Fibroblast of skin of abdomen (primary cell): ENCODE measurements at regions not wholly inside any gene's neighbourhood (a gene's known extent, or its start where the extent isn't known, plus 50 kb on each side); places are given as distances from the start of the nearest gene placed in this dataset.
"Not testable (repeated sequence)": the region's sequence is repeated elsewhere in the genome, so short reads cannot be mapped to it uniquely, and the experiment has no call there.

Source experiments
- DNase-seq: peaks from one replicate; pipeline ENCODE4 v3.0.0-alpha.2; 2013

GRCh38 chr5:152106571-152106970 lies 181.9 kb upstream of the GLRA1 start:
- no peak for DNase-seq

- DNase-seq = no peak
Measured at GRCh38 chr5:152105085-152105484, 180.4 kb upstream of the GLRA1 start.

DNA sequence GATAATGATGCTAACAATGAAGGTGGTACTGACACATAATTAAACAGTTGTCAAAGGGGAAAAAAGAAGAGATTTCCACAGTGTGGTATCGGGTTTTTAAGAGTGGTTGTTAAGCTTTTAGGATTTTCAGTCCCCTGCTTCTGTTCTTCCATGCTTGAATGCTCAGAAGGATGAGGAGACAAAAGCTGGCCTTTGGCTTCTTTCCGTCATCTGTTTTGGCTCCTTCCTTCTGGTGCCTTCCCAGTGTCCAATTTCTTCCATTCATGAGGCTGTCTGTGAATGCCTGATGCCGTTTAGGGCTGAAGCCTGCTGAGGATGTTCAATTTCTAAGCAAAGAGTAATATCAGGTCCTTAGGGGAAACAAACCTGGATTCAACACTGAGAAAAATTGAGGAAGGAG lies 179.6 kb upstream of the GLRA1 start:
- no peak for DNase-seq

DNA sequence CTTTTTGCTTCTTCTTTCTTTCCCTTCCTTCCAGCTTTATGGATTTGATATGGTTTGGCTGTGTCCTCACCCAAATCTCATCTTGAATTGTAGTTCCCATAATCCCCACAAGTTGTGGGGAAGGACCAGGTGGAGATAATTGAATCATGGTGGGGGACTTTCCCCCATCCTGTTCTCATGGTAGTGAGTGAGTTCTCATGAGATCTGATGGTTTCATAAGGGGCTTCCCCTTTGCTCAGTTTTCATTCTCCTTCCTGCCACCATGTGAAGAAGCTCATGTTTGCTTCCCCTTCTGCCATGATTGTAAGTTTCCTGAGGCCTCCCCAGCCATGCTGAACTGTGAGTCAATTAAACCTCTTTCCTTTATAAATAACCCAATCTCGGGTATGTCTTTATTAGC lies 178.3 kb upstream of the GLRA1 start:
- not testable (repeated sequence) for DNase-seq

DNA sequence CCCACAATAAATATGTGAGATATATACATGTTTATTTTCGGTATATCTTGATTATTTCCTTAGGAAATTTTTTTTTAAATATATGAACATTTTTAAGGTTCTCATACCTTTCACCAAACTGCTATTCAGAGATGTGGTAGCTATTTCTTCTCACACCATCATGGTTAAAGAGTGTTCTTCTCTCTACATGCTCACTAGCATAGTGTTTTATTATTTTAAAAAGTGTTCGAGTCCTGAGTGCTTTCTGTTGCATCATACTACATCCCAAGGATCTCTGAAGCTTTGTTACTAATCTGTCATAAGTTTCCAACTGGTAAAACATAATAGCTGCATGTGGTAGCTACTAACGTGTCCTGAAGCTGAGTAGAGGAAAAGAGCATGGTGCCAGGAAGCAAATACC lies 177.4 kb upstream of the GLRA1 start:
- DNase-seq = no peak

DNA sequence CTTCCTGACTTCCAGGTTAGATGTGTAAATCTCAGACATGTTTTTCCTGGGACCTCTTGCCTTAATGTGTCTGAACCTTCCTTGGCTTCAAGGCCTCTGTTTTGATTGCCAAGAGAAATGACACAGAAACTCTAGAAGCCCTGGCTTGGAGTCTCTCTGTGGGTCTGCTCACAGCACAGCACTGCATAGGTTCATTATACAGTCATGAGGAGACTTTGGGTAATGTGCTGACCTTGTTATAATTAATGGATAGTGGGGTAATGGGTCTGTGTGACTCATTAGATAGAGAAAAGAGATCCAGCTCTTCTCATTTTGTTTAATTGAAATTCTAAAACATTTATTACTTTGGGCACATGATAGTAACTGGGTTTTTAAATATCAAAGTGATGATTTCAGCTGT lies 175.8 kb upstream of the GLRA1 start:
- DNase-seq = no peak

- no peak for DNase-seq
Measured at GRCh38 chr5:152097128-152097527, 172.5 kb upstream of the GLRA1 start.

DNA sequence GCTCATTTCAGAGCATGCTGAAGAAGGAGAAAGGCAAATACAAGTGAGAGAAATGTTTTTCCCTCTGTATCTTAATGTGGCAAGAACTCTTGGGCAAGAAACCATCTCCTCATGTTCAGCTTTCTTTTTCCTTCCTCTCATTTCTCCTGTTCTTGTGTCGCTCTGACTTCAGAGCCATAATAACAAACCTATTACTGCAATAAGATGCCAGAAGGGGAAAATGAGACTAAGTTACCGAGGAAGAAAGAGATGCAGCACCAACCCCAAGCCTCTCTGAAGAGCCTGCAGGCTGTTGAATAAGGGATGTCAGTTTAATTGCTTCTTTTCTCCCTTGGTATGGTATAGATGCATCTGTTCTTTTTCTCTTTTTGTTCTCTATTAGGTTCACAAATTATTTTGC lies 170.1 kb upstream of the GLRA1 start:
- no peak for DNase-seq

DNA sequence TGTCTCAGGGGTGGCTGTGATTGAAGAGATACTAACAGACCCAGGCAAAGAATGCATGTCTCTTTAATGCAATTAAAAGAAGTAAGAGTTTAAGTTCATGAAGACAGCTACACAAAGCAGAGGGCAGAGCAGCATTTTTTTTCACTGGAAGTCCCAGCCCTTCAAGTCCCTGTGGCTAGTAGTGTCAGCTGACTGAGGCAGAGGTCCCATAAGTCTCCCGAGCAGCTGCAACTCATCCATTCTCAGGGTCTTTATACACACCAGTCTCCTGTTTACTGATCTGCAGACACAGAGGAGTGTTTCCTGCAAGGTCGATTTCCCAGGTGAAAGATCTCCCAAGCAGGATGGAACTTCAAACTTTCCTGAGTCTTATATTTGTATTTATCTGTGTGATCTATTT lies 169.4 kb upstream of the GLRA1 start:
- no peak for DNase-seq

- DNase-seq = no peak
Measured at GRCh38 chr5:152092580-152092979, 167.9 kb upstream of the GLRA1 start.

DNA sequence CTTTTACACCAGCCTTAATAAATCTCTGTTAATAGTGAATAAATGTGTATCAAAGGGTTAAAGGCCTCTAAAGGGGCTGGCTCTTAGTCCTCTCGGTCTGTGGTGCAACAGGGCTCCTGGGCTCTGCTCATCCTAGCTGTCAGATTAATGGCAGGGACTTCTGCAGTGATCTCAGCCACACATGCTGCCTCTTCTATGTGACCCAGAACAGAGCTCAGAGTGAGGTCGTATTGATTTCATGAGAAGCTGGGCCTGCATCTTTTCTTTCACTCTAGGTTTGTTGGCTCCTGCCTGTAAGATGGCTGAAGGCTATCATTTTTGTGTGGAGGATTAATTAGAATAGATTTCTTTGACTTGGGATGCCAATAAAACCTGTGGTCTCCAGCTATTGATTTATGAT lies 165.0 kb upstream of the GLRA1 start:
- DNase-seq = no peak

DNA sequence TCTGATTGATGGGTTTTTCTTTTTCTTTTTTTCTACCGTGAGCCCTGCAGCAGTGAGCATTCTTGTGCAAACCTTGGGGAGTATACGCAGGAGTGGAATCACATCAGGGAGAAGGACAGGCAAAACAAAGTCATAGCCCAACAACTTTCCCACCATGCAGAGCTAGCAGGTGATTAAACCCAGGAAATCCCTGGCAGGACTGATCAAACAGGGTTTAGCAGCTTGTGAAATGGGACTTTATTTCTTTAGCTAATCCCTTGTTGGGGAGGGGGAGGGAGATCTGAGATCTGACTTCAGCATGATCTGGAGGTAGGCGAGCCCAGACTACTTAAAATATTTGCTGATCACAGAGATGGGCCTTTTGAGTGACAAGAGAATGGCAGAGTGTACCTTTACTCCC lies 162.0 kb upstream of the GLRA1 start:
- no peak for DNase-seq

DNA sequence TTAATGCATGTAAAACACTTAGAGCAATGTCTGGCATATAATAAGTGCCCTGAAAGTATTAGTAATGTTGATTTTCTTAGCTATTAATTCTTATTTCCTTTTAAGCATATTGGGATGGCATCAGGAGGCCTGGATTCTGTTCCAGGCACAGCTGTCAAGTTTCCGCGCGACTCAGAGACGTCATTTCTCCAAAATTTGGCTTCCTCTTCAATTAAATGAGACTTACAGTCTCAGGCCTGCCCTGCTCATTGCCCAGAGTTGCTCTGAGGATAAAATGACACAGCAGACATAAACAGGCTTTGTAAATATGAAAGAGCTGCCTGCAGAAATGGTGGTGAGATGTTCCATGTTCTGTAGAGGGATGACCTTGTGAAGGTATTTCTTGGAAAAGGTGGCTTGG lies 159.8 kb upstream of the GLRA1 start:
- DNase-seq = no peak

- DNase-seq = no peak
Measured at GRCh38 chr5:152083231-152083630, 158.6 kb upstream of the GLRA1 start.

GRCh38 chr5:152072091-152072490 lies 147.4 kb upstream of the GLRA1 start:
- DNase-seq = no peak

DNA sequence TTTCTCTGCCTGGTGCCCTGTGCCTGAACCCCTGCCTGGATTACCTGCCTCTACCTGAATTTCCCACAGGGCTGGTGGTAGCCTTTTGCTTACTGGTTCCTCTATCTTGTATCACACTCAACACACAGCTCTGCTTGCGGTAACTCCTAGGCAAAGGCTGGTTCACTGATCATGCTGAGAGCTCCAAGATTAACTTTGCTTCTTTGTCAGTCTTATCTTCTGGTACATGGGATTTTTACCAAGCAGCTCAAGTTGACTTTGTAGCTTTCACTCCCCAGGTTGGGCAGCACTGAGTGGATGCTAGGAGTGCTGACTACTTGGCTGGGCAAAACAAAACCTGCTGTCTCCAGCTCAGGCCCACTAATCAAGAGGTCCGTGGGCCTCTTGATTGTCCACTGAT lies 145.9 kb upstream of the GLRA1 start:
- DNase-seq = no peak

DNA sequence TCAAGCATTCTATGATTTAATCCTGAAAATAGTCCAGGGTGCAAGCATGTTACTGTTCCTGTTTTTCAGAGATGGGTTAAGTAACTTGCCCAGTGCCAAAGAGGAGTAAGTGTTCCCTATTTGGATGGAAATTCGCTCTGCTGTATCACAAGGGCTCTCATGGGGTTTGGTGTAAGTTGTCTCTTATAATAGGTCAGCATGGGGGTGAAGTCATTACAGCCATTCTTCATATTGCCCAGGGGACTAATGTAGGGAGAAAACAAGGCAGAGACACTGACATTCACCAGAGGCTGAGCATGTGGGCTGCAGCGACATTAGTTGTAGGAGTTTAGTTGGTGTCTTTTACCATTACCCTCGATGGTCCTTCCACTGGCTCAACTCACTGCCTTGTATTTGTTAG lies 142.1 kb upstream of the GLRA1 start:
- DNase-seq = no peak

DNA sequence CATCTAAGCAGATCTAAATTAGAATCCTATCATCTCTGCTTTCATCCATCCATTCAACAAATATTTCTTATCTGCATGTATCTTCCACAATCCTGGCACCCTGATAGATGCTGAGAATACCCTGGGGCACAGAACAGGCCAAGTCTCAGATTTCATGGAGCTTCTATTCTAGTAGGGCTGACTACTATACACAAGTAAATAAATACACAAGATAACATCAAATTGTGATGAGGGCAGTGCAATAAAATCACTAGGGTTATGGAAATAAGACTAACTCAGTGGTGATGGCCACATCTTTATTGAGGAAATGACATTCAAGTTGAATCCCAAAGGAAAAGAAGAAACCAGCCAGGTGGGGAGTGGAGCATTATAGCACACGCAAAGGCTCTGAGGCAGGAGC lies 138.4 kb upstream of the GLRA1 start:
- no peak for DNase-seq

GRCh38 chr5:152061095-152061494 lies 136.4 kb upstream of the GLRA1 start:
- DNase-seq = no peak

- no peak for DNase-seq
Measured at GRCh38 chr5:152058267-152058666, 133.6 kb upstream of the GLRA1 start.

- no peak for DNase-seq
Measured at GRCh38 chr5:152056931-152057330, 132.3 kb upstream of the GLRA1 start.

- DNase-seq = no peak
Measured at GRCh38 chr5:152052470-152052869, 127.8 kb upstream of the GLRA1 start.

DNA sequence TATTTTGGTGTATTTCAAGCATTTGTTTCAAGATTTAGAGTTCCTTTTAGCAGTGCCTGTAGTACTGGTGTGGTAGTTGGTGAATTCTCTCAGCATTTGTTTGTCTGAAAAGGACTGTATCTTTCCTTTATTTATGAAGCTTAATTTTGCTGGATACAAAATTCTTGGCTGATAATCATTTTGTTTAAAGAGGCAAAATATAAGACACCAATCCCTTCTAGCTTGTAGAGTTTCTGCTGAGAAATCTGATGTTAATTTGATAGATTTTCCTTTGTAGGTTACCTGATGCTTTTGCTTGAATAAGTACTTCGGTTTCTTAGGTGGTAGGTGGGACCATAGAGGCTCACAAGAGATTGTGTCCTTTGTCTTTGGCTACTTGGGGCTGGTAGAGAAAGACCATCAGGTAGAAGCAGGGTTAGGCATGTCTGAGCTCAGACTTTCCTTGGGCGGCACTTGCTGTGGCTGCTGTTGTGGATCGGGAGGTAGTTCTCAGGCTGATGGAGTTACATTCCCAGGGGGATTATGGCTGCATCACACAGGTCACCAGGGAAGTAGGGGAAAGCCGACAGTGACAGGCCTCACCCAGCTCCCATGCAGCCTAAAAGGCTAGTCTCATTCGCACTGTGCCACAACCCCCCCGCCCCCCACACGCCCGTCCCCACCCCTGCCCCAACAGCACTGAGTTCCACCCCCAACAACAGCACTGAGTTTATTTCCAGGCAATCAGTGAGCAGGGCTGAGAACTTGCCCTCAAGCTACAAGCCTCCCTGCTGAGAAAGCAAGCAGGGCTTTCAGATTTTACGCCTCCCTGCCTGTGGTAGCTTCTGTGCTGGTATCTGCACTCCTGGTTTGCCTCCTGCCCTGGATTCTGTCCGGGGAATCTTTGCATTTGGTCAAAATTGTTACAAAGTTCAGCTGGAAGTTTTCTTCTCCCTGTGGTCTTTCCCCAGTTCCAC lies 127.1 kb upstream of the GLRA1 start:
- DNase-seq = no peak

DNA sequence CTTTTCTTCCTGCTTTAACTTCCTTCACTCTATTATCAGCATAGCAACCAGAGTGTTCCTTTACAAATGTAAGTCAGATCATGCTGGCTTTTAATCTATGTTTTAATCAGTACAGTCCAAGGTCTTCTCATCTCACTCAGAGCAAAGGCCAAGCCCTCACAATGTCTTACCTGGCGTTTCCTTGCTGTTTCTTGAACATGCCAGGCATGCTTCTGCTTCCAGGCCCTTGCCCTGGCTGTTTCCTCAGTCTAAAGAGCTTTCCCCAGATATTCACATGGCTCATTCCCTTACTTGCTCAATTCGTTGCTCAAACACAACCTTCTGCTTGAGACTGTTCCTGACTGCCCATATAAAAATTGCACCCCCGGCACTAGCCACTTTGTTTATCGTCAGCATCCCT lies 121.7 kb upstream of the GLRA1 start:
- DNase-seq = no peak

GRCh38 chr5:152038856-152039255 lies 114.2 kb upstream of the GLRA1 start:
- not testable (repeated sequence) for DNase-seq
